IPS-NIHi7 (cell line): ENCODE measurements at regions not wholly inside any gene's neighbourhood (a gene's known extent, or its start where the extent isn't known, plus 50 kb on each side); places are given as distances from the start of the nearest gene placed in this dataset.
A peak's percentile ranks its signal among the peaks of the same experiment; 100 is the strongest.
"Not testable (repeated sequence)": the region's sequence is repeated elsewhere in the genome, so short reads cannot be mapped to it uniquely, and the experiment has no call there.

Experiments
- DNase-seq: peaks from one replicate; pipeline ENCODE4 v3.0.0; 2012; ENCODE audit warnings: mixed read lengths; ENCODE audit errors: extremely low spot score

DNA sequence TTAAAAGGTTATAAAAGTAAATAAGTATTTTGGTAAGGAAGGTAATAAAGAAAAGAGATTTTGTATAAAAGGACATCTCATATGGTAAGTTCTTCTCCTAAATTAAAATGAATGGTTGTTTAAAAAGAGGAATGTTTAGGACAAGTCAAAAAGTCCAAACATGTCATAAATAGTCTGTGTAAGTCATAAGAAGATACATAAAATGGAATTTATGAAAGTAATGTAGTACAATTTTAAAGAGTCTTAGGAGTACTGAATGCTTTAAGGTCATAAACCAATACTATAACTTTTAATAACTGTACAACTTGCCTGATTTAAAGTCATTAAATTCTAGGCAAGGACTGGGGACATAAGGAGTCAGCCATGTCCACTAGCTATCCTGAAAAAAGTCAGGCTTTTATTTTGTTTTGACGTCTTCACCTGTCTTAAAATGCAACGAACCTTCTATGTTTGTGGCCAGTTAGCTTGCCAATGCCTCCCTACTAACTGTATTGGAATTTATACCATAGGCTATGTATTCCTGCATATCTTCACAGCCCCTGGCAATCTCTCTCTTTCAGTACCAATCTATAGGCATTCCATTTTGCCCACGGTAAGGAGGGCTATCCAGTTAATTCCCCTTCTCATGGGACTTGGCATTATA is 312.3 kb upstream of the LRRTM4 start:
- no peak for DNase-seq

DNA sequence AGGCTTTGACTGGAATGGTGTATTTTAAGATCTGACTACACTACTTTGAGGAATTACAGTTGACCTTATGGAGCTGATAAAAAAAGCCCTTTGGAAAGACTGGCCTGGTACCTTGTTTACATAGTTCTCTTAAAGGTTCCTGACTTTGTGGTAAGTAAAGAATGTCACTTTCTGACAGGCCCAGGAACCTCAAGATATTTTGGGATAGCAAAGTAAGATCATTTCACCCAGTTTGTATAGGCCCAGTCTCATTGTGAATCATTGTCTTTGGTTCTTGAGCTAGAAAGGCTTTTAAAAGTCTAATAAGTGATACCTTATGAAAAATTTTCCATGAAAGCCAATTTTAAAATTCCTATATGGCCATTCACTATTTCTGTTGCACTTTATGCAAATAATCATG is 316.3 kb upstream of the LRRTM4 start:
- DNase-seq, result no peak

DNA sequence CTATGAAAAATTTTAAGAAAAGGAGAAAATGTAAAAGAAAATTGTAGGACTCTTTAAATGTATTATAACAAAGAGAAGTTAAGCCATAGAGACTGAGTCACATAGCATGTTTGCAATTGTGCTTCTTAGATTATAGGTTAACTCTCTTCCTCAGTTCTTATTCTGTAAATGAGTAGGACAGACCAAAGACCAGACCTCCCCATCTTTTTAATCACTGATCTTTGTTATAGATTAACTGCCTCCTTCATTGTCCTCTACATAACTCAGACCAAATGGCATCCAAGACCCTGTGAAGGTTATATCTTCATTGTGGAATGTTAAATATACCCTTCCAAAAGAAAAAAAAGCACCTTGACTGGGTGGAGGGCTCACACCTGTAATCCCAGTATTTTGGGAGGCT is 316.9 kb upstream of the LRRTM4 start:
- no peak for DNase-seq

DNA sequence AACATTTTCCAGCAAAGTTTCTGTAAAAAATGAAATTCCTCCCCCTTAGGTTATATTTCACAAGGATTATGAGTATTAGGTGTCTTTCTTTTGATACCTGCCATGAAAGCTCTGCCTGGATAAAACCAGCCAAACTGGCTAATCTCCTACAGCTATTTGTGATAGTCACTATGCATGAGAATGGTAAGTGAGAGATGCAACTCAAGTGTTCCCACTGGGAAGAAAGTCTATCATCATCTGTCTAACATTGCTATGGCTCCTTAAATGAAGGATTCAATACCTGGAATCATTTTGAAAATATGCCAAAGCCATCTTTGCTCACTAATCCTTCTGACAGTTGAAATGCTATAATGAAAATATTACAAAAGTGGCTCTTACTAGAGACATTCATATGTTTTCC is 339.9 kb upstream of the LRRTM4 start:
- peak; percentile 11 for DNase-seq

DNA sequence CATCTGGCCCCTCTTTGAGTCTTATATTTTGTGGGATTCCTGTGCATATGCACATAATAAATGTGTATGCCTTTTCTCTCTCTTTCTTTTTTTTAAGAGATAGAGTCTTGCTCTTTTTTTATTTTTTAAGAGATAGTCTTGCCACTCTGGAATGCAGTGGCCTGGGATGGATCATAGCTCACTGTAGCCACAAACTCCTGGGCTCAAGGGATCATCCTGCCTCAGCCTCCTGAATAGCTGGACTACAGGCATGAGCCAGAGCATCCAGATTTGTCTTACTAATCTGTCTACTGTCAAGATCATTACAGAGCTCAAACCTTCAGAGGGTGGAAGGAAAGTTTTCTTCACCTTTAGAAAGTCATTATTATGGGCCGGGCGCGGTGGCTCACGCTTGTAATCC is 342.2 kb upstream of the LRRTM4 start:
- DNase-seq, result no peak

DNA sequence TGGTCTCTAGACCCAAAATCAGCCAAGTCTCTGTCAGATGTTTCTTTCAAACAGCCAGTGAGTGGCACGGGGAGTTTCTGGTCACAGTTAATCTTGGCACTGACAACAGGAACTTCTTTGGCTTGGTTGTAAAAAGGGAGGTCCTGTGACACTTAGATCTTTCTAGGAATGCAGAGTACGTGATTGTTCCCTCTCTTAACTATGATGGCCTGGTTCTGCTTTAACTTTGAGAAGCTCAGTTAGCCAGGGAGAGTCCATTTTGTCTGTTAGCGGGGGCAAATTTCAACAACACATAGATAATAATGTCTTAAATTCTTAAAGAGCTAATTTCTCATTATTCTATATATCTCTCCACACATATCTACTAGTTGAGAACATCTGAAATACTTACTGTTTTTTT is 344.5 kb upstream of the LRRTM4 start:
- DNase-seq, result no peak

DNA sequence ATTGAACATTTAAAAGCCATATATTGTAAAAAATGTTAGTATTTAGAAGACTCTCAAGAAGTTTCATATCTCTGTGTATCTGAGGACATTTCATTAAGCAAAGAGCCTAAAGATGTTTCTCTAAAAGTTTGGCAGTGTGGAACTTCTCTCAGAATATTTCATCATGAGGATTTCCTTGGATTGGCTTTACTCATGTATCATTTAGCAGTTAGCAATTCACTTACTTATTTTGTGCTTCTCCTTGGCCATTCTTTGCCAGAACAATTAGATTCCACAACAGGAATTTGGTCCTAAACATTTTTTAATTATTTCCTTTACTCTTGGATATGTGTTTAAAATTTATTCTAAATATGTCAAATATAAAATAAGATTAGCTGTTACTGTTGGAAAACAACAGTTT is 345.0 kb upstream of the LRRTM4 start:
- DNase-seq, result no peak

DNA sequence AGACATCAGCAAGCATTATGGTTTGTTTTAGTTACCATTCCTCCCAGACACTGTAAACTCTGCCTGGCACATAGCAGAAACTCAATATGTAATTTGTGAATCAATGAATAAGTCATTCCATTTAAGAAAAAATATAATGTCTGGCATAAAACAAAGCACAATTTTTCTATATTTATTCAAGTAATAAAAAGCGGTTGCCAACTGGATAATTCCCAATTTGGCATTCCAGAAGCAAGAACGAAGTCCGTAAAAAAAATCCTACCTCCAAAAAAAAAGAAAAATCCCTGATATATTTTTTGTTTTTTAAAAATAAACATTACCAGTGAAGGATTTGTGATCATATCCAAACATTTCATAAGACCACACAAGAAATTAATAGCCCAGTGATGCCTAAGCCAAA is 351.3 kb upstream of the LRRTM4 start:
- no peak for DNase-seq

DNA sequence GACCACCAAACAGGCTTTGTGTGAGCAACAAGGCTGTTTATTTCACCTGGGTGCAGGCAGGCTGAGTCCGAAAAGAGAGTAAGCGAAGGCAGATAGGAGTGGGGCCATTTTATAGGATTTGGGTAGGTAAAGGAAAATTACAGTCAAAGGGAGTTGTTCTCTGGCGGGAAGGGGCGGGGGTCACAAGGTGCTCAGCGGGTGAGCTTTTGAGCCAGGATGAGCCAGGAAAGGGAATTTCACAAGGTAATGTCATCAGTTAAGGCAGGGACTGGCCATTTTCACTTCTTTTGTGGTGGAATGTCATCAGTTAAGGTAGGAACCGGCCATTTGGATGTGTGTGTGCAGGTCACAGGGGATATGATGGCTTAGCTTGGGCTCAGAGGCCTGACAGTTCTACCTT is 378.0 kb upstream of the LRRTM4 start:
- DNase-seq, result not testable (repeated sequence)

DNA sequence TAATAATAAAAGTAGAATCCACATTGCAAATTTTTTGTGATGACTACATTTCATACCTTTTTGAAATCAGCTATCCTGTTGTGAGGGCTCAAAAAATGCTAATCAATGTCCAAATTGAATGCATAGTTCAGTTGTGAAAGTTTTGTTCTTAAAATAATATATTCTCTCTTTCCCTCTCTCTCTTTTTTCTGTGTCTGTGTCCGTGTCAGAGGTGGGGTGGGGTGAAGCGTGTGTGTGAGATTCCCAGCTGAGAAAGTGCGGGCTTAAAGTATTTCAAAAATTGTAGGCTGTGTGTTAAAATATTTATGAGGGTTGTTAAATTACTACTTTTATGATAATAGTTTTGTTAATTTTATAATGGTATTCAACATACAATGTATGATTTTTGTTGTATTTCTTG is 388.0 kb upstream of the LRRTM4 start:
- DNase-seq, result no peak

DNA sequence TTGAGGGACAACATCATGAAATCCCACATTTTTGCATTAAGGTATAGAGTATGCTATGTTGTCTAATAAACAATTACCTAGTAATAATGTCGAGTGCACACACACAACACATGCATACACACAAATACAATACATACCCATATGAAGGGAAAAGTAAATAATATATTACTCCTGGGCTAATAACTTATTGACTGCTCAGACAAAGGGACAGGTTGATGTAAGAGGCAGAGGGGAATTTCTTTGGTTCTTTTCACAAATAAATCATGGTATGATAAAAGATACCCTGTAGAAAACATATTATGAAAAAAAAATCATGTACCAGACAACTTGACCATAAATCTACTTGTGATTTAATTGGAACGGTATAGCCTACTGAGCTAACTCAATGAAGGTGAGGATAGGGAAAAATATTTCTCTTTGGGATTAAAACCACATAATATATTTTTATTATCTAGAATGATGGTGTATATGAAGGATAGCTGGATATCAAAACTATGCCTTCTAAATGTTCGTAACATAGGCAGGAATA is 398.7 kb upstream of the LRRTM4 start:
- DNase-seq, result no peak

DNA sequence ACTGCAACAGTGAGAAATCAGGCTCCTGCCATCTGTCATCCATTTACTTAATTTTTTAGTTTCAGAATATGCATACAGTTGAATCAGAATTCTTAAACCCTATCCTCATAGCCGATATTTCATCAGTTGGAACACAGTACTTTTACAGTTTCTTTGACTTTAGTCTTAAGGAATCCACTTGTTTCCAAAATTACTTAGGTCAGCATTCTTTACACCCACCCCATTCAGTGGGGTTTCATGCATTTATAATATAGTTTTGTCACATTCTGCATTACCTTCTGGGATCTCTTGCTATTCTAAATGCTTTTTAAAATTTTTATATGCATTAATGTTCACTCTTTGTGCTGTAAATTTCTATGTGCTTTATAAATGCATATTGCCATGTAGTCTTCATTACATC is 400.4 kb upstream of the LRRTM4 start:
- no peak for DNase-seq

DNA sequence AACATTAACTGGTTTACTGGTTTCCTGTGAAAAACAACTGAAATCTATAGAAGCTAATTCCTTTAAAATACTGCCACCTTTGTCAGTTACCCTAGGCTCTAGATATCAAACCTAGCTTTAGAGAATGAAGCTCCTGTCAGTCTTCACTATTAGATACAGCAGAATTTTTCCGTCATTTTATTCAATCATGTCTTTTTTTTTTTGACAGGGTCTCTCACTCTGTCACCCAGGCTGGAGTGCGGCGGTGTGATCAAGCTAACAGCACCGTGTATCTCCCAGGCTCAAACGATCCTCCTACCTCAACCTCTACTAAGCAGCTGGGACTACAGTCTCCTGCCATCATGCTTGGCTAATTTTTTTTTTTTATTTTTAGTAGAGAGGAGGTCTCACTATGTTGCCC is 415.2 kb upstream of the LRRTM4 start:
- DNase-seq, result no peak

DNA sequence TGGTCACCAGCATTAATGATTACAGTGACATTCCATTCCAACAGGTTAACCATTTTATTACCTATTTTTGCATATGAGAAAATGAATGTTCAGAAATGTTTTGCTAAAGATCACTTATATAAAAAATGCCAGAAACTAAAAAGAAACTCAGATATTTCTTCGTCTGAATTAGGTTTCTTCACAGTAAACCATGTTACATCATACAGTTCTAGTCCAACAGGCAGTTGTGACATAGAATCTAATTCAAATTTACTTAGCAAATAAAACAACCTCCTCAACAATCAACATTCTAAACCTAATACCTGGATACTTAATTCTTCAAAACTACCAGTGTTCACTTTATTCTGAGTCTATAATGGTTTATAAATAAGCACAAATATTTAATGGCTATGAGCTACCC is 416.3 kb upstream of the LRRTM4 start:
- DNase-seq, result no peak

DNA sequence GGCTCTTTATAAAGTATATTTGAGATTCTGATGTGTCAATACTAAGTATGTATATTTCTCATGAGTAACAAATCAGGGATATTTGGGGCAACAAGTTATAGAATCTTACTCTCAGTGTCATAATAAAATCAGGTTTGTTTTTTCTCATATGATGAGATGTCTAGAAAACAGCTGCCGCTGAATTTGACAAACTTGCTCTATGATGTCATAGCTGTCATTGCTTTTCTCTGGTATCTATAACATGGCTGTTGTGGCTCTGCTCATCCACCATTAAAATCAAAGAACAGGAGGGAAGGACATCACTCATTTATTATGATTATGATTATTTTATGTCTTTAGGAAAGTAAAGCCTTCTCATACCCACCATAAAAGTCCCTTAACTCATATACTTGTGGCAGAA is 417.2 kb upstream of the LRRTM4 start:
- no peak for DNase-seq

DNA sequence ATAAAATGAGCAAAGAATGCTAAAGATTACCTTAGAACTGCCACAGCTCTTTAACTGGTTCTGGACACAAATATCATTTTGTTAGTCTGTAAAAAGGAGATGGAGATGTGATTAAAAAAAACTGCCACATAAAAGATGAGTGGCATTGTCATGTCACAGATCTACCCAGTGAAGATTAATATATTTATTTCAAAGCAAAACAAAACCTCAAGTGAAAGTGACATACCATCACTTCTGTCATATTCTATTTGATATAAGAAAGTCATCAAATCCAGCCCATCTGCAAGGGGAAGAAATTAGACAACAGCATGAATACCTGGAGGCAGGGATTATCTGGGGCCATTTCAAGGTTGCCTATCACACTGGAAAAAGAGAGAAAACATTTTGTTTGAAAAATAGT is 417.6 kb upstream of the LRRTM4 start:
- no peak for DNase-seq

DNA sequence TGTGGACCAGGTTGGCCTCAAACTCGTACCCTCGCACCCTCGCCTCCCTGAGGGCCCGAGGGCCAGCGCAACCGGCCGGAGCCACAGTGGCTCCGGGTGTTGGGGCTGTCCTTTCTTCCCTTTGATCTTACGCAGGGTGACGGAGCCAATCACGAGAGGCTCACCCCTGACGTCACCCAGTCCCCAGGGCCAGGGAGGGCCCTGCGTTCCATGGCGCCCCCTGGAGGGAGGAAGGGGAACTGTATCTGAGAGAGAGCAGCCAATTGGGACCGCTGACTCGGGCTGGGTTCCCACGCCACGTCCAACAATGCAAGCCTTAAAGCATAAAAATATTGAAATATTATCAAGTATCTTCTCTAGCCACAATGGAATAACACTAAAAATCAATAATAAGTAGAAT is 432.8 kb upstream of the LRRTM4 start:
- no peak for DNase-seq

DNA sequence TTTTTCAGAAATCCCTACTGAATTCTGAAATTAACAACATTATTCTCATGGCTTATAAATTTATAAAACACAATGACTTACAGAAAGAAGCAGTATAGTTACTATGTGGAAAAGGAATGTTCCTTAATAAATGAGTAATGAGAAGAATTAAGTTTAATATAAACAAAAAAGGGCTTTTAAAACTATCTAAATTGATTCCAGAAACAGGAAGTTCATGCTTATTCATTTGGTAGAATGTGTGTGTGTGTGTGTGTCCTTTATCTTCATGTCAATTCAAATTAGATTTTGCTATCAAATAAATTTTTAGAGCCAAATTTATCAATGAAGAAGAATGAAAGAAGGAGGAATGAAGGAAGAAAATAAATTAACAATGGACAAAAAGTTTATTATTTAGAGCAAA is 440.8 kb upstream of the LRRTM4 start:
- no peak for DNase-seq

DNA sequence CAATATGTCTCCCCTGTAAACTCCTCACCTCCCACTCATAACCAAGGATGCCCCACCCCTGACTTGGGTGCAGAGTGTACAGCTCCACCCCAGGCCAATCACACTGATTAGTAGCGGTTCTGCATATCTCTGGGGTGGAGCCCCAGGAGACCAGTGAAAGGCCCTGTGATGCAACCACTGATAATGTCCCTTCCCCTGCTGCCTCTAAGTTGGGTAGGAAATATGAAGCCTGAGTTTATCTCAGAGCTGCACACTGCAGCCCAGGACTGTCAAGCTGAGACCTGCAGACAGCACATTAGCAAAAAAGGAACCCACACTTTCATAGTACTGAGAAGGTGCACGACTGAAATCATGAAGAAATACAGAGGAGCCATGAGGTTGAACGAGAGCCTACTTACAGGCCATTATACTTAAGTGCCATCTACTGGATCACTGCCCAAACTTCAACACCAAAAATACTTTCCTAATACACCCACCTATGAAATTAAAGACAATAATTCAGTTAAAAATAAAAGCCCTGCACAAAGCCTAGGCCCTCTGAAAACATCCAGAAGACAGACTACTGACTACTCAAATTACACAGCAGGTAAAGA is 455.4 kb upstream of the LRRTM4 start:
- DNase-seq, result peak; percentile 16

DNA sequence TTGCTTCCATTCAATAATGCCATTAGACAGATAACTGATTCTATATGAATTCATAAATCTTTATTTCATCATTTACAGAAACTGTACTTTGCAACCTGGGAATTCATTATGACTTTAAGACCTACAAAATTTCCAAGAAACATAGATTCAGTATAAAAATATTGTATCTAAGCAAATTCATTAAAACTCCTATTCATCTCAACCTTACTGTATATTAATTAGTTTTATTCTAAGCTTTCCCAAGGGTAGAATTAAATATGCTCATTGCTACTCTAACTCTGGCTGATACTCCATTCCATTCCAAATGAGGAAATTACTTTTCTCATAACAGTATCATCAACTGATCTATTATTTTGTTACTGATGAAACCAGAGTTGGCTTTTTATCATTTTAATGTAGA is 473.0 kb upstream of the LRRTM4 start:
- no peak for DNase-seq

DNA sequence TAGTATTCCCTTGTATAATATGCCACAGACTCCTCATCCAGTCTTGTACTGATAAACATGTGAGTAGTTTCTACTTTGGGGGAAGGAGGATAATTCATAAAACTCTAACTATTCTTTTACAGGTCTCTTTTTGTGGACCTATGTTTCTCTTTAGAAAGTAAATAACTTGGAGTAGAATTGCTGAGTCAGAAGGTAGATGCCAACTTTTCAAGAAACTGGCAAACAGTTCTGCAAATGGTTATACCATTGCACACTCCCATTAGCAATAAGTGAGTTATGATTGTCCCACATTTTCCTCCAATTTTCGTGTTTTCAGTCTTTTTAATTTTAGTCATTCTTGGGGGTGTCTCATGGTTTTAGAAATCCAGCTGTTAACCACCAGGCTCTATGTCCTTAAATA is 477.2 kb upstream of the LRRTM4 start:
- no peak for DNase-seq

DNA sequence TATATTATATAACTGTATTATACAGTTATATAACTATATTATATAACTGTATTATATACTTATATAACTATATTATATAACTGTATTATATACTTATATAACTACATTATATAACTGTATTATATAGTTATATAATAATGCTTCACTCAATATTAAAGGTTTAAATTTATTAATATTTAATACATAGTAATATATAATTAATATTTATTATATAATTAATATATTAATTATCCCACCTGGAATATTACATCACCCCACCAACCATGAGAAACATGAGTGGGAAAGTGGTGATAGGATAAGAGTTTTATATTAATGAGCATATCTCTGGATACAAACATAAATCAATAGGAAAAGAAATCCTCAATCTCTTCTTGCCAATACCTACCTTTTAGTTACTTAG is 487.1 kb upstream of the LRRTM4 start:
- no peak for DNase-seq

DNA sequence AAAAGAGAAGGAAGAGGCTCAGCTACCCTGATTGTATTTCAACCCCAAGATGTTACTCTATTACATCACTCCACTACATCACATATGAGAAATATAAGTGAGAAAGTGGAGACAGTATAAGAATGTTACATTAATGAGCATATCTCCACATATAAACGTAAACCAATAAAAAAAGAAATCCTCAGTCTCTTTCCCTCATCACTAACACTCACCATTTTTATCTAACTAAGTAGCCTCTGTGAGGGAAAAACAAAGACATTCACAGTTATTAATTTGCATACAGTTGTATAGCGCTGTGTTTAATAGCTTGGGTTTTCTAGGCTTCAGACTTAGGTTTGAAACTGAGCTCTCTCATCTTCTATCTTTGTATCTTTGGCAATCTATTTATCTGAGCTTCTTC is 489.1 kb upstream of the LRRTM4 start:
- no peak for DNase-seq

DNA sequence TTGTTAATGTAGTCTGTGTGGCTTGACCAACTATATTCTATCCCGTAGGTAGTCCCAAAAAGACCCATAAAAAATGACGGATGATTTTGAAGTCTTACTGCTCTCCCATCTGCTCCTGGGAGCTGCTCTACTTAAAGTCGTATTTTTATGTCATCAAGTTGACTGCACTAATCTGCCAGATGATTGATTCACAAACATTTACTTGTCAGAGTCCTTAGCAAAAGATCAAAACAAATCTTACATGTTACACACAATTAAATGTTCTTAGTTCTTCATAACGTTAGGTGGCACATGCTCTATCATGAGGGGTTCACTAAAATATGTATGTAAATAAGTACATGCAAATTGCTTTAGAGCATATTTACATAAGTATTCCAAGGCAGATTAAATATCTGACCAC is 498.3 kb upstream of the LRRTM4 start:
- DNase-seq, result no peak
